A204.1 (cell line): ENCODE measurements at regions not wholly inside any gene's neighbourhood (a gene's known extent, or its start where the extent isn't known, plus 50 kb on each side); places are given as distances from the start of the nearest gene placed in this dataset.

Experiments used
- FAIRE-seq: peaks from 2 replicates; lab custom pipeline; 2012; peaks lifted over from hg19 to GRCh38; lab: Jason Lieb, UNC

DNA sequence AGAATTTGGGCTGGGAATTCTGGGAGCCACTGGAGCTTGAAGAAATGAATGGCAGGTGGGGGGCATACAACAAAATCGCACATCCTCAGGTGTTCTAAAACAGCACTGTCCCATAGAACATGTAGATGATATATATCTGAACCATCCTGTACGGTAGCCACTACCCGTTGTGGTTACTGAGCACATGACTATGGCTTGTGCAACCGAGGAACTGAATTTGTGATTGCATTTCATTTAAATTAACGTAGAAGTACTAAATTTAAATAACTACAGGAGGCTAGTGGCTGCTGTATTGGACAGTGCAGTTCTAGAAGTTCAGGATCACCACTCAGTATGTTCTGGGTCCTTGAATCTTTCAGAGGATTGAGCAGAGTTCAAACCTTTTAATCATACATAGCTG, 172.4 kb downstream of the PHETA1 start:
- FAIRE-seq, result no peak

GRCh38 chr12:111195316-111195715, 173.6 kb downstream of the PHETA1 start:
- no peak for FAIRE-seq

DNA sequence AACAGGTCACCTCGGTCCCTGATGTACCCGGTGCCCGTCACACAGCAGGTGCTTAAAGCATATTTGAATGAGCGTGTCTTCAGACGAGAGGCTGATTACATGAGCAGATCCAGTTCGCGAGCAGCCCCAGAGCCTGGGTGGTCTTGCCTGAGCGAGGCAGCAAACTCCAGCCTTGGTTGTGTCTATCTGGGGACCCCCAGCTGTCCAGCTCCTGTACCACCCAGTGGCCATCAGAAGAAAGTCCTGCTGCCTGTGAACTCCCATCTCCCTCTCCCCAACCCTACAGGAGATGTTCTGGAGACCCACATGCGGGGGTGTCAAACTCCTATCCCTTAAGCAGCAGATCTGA, 174.2 kb downstream of the PHETA1 start:
- no peak for FAIRE-seq

DNA sequence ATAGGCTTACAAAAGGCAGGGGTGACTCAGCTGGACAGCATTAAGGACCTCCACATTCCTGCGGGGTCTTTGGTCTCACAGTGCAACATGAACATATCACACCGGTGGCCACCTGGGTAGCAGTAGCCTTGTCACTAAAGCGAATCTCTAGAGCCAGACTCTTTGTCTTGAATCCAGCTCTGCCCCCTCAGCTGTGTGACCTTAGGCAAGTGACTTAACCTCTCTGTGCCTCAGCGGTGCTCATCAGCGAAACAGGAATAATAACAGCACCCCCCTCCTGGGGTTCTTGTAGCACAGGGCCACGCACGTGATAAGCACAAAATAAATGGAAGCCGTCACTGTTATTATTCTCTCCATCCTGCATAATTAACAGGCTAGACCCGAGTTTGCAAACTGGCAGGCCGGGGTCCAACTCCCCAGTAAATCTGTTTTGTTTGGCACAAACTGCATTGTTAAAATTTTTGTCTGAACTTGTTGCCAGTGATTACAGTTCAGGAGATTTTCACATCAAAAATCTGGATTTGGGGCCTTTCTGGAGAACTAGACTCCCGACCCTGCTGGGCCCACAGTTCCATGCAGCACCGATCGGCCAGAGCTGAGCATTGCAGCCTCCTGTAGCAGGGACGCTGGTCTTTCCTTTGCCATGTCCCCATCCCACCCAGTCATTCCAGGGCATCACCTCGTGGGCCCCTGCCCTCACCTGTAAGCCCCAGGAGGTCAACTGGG, 174.8 kb downstream of the PHETA1 start:
- no peak for FAIRE-seq

DNA sequence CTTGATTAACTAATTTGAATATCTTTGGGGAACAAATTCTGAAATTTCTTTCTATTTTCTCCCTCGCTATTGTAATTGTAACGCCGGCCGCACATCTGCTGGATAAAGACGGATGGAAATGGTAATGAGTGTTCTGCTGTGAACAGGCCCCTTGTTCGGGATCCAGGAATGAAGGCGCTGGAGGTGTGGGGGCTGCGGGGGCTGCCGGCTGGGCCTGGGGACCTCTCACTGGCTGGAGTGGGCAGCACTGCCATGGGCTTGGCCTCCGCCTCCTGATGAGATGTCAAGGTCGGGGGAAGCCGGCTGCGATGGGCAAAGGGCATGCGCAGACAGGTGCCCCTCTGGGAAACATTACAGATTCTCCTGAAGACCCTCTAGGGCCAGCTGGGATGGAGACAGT, 175.4 kb downstream of the PHETA1 start:
- no peak for FAIRE-seq

DNA sequence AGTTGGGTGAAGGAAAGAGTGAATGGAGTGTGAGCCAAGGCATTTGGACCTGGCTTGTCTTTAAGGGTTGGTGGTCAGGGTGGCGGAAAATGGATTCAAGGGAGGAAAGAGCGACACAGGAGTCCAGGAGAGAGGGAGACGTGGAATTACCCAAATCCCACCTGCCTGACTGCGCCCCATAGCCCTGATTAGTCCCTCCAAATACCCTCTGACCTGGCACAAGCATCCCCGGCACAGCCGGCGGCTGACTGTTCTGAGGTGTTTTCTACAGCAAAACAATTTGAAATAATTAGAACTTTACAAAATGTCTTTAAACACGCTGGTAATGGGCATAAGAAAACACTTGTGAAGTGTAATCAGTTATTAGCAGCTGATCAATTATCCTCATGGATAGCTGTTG, 175.8 kb downstream of the PHETA1 start:
- no peak for FAIRE-seq

- FAIRE-seq, result no peak
Observed at GRCh38 chr12:111192647-111193046, 176.2 kb downstream of the PHETA1 start.

- FAIRE-seq, result no peak
Observed at GRCh38 chr12:111190741-111191526, 178.0 kb downstream of the PHETA1 start.

GRCh38 chr12:111189792-111190191, 179.1 kb downstream of the PHETA1 start:
- no peak for FAIRE-seq

DNA sequence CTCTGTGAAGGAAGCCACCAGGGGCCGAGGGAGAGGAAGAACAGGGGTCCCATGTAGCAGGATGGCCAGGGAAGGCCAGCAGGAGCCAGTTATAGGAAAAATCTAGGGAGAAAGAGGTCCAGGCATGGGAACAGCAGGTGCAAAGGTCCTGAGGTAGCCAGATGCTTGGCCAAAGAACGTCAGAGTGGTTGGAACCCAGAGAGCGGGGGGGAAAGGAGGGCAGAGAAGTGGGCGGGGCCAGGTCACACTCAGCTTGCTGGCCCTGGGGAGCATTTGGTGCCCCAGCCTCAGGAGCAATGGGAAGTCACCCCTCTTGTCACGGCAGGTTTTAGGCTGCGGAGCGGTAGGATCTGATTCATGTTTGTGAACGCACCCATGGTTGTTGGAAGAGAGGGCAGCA, 180.5 kb downstream of the PHETA1 start:
- FAIRE-seq, result no peak

- no peak for FAIRE-seq
Observed at GRCh38 chr12:111186347-111186746, 182.5 kb downstream of the PHETA1 start.

DNA sequence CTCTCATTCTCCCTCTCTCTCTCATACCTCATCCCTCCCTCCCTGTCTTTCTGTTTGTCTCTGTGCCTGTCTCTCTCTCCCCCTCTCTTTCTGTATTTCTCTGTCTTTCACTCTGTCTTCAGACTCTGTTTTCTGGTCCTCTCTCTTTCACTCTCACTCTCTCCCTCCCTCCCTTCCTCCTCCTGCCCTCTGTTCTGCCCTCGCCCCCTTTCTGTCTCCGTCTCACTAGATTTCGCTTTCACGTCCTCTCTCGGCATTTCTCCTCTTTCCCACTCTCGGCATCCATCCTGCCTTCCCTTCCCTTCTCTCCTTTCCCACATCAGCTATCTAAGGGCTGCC, 183.0 kb downstream of the PHETA1 start:
- no peak for FAIRE-seq

GRCh38 chr12:111185206-111185888, 183.5 kb downstream of the PHETA1 start:
- FAIRE-seq, result no peak

GRCh38 chr12:111184161-111184560, 184.7 kb downstream of the PHETA1 start:
- no peak for FAIRE-seq

- no peak for FAIRE-seq
Observed at GRCh38 chr12:111183094-111183493, 185.8 kb downstream of the PHETA1 start.

GRCh38 chr12:111182382-111182781, 186.5 kb downstream of the PHETA1 start:
- no peak for FAIRE-seq

GRCh38 chr12:111181143-111181726, 187.7 kb downstream of the PHETA1 start:
- no peak for FAIRE-seq

DNA sequence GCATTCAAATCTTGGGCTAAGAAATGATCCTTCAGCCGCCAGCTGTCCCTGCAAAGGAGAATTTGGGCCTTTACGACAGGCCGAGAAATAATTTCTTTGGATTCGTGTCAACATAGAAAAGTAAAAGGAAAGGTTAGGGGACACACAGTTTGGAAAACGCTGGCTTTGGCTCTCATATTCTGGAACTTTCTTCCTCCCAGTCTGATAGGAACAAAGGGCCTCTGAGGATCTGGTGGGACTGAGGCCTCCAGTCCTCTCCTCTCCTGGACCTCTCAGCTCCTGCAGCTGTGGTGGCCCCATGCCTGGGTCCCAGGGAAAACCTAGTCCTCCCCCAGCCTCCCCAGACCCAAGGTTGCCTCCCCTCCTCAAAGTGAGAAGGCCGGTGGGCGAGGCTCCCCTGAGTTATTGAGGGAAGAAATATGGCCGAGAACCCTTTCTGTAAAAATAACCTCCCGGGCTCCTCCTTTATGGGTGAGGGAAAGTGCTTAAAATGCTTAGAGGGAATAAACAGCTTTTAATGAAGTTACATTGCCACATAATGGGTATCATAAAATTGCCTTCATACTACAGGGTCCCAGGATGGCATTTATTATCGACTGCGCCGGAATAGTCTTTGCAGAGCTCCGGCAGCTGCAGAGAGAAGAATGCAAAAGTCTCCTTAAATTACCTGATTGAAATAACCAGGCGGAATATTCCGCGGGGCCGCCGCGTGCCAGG, 188.3 kb downstream of the PHETA1 start:
- no peak for FAIRE-seq

DNA sequence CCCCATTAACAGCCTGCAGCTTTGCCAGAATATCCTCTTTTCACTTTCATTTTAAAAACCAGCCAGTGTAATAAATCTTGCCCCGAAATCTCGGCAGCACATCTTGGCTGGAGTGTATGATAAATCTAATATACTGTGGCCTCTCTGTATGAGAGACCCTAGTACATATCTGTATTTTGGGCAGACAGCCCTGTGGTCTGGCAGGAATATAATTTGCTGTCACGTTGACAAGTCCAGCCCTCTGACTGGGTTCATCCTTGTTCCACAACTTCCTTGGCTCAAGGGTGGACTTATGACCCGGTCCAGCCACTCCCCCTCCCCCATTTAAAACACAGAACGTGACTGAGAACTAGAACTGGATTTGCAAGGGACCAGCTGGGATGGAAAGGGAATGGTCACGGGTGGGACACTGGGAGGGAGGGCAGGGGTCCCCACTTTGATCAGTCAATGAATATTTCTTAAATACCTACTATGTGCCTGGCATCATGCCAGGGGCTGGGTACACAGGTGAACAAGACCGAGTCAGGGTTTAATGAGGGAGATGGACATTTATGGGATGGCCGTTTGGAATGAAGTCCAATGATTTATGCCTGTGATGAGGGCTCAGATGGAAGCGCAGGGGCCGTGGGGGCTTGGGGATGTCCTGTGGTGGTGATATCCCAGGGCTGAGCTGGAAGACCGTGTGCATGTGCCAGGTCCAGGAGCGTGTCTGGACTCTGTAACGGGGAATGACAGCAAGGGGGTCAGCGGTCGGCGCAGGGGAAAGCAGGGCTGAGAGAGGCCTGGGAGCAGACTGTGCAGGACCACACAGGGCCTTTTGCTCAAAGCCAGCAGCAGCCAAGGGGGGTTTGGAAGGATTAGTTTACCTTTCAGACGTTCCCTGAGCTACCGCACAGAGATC, 190.5 kb downstream of the PHETA1 start:
- no peak for FAIRE-seq

DNA sequence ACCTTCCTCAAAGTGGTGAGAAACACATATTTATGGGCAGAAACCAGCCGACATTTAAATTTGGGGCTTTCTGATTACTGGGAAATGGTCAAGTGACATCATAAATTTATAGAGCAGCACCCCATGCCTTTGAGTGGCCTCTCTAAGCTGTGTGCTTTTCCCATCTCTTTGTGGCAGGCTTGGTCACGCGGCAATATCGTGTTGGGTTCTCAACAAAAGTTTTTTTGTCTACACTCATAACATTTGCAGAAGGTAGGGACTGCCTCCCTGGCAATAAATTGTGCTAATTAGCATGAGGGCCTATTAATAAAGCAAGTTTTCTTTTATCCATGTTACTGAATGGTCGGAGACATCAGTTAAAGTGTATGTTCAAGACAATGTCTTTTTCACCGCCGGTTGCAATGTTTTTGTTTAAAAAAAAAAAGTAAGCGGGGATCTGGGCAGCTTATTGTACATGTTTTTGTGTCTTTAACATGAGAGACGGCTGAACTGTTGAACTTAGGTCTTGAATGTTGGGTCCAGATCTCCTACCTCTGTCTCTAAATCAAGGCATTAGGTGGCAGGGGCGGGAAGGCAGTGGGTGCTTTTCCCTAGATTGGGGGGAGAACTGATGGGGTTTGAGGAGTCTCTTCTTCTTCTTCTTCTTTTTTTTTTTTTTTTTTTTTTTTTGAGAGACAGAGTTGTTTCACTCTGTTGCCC, 193.3 kb downstream of the PHETA1 start:
- no peak for FAIRE-seq

DNA sequence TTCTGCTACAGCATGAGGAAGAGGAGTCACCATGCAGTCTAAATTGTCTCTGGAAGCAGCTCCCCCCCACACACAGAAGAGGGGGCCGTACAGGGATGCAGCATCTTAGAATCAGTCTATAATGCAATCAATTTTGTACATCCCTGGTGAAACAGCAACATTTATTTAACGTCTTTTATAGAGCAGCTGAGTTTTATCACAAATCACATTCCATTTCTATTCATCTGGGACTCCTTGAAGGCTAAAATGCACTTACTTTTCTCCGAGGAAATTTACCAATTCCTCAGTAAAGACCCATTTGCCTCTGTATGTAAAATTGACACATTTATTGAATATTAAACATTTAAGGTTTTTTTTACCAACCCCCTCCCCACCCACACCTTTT, 193.9 kb downstream of the PHETA1 start:
- FAIRE-seq, result no peak
